ENCODE measurements at regions not wholly inside any gene's neighbourhood (a gene's known extent, or its start where the extent isn't known, plus 50 kb on each side); places are given as distances from the start of the nearest gene placed in this dataset.

GRCh38 chr12:71299541-71300376, 139.8 kb upstream of the LGR5 start (continued):
- TF ChIP-seq FOXA3 (CRISPR knock-in tag; conservative IDR thresholded peaks at IDR 0.05 in 1 of 2, IDR thresholded peaks at IDR 0.05 in 1 of 2) (peak in 1 of 2 experiments; percentile 31; a peak in 1 of 4 replicates), HDAC8 (tag; IDR thresholded peaks at IDR 0.05) (no peak), NFYB (IDR thresholded peaks at IDR 0.05; ENCODE audit: extremely low read depth, insufficient read length) (no peak), ZNF124 (CRISPR knock-in tag; IDR thresholded peaks at IDR 0.05) (no peak), E4F1 (CRISPR knock-in tag; IDR thresholded peaks at IDR 0.05; ENCODE audit: borderline replicate concordance) (no peak), XRCC5 (IDR thresholded peaks at IDR 0.05; ENCODE audit: low read depth, low read length) (no peak), ZNF3 (CRISPR knock-in tag; IDR thresholded peaks at IDR 0.05) (no peak), XRCC3 (IDR thresholded peaks at IDR 0.05) (no peak), EP400 (IDR thresholded peaks at IDR 0.05) (no peak), RFX7 (CRISPR knock-in tag; IDR thresholded peaks at IDR 0.05) (no peak), BRF2 (IDR thresholded peaks at IDR 0.05; ENCODE audit: borderline replicate concordance, insufficient read depth, insufficient read length) (no peak), RNF219 (CRISPR knock-in tag; IDR thresholded peaks at IDR 0.05) (no peak), SREBF2 (CRISPR knock-in tag; IDR thresholded peaks at IDR 0.05) (no peak), ZNF324 (CRISPR knock-in tag; IDR thresholded peaks at IDR 0.05) (no peak), CBFA2T2 (conservative IDR thresholded peaks at IDR 0.05) (peak; percentile 87), CHAMP1 (IDR thresholded peaks at IDR 0.05) (no peak), E2F1 (CRISPR knock-in tag; IDR thresholded peaks at IDR 0.05) (no peak), KLF6 (CRISPR knock-in tag; IDR thresholded peaks at IDR 0.05; ENCODE audit: borderline replicate concordance) (no peak)
